ENCODE measurements at regions not wholly inside any gene's neighbourhood (a gene's known extent, or its start where the extent isn't known, plus 50 kb on each side); places are given as distances from the start of the nearest gene placed in this dataset.

DNA sequence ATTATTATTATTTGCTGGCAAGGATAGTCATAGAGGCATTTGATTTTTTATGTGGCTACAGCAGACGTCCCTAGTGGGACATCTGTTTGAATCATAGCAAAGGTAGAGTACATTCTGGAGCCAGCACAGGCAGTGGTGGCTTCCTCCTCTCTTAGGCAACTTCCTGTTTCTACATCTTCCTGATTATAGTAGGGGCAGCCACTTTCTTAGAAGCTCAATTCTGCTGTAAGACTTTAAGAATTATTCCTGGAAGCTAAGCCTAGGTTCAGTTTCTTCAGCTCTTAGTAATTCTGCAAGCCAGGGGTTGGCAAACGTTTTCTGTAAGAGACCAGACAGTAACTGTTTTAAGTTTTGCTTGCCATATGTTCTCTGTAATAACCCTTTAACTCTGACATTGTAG is 129.3 kb upstream of the TENM4 start:
- DNase-seq, result no peak

DNA sequence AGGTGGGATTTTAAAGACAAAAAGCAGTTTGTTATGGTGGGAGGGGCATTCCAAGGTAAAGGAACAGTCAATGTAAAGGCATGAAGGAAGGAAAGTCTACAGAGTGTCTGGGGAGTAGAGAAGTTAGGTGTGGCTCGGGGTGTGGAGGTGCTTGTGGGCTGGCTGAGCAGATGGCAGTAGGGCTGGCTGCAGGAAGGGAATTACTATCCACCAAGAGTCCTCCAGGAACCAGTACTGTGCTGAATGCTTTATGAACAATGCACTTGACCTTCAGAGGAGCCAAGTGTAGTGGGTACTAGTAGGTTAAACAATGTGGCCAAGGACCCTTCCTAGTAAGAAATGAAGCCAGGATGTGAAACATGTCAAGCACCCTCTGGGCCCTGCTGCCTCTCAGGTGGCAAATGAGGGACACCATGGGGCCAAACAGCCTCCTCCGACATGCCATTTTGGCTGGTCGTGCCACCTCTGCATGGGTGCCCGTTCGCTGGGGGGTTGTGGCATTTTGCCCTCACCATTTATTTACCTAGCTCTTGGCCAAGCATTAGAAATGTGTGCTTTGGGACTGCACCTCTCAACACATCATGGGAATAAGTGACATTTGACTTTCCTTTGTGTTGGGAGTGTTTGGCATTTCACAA is 123.6 kb upstream of the TENM4 start:
- peak; percentile 53 for DNase-seq

DNA sequence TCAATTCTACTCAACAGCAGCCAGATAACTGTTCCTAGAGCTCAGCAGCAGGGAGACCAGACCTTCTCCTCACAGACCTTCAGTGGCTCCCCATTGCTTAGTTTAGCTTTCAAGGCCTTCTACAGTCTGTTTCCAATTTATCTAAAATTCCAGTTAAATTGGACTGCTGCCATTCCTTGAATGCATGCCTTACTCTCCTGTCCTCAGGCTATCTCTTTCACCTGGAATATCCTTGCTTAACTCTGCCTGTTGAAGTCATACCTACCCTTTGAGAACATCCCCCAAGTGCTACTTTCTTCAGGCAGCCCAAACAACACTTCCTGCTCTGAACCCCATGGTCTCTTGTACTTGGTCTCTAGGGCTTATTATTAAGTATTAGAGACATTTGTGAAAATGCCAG is 120.7 kb upstream of the TENM4 start:
- no peak for DNase-seq

DNA sequence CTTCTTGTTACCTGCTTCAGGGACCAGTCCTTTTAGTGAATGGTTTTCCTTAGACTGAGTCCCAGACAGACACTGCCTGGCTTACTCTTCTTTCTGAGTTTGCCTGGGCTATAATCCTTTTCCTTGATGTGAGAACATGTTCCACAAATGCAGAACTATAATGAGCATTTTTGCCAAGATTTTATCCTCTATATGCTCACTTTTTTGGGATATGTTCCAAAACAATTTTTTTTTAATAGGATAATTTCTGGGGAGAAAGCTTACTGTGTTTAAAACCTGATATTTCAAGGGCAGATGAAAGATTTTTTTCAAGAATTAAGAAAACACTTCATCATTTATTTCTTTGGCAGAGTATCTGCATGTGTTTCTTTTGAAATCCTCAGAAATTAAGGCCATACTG is 110.0 kb upstream of the TENM4 start:
- no peak for DNase-seq

DNA sequence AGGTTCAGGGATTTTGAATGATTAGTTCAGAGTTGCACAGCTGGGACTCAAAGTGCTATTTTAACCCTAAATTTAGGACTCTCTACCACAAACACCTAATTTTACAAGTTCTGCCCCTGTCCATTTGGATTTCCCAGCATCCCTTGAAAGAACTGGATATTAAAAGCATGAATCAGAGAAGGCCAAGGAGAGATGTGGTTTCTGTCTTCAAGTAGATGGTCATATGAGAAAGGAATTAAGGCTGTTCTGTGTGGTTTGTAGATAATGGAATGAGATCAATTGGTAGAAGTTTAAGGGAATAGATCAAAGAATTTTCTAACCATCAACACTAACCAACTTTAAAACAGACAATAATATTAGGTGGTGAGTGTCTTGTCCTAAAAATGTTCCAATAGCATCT is 106.4 kb upstream of the TENM4 start:
- no peak for DNase-seq

DNA sequence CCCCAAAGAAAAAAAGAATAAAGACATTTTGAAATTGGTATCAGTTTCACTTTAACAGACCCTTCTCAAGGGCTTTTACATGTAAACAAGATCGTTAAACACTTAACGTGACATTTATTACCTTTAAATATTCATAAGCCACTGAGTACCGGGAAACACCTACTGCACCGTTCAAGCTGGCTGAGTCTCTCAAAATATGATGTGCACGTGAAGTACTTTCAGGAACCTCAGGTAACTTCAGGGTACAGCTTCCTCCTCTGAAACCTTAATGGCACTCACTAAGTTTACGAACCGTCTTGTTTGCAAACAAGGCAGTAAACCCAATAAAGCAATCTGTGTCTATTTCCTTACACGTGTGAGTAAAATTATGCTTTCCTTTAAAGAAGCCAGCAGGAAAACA is 105.5 kb upstream of the TENM4 start:
- DNase-seq, result peak; percentile 73

DNA sequence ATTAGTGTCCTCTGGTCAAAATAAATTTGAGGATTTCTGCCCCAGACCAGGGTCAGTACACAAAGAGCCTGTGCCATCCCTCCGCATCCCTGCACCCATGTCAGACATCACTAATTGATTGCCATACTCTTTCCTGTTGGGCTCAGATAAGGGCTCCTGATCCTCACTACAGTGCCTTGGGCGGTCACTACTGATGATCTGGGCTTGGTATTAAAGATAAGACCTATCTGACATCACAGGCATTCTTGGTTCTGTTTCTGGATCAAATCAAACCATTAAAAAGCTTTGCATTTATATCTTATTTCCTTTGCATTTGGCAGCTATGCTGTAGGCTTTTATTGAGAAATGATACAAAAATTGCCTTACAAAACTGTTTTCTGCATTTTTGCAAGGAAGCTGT is 103.5 kb upstream of the TENM4 start:
- no peak for DNase-seq

DNA sequence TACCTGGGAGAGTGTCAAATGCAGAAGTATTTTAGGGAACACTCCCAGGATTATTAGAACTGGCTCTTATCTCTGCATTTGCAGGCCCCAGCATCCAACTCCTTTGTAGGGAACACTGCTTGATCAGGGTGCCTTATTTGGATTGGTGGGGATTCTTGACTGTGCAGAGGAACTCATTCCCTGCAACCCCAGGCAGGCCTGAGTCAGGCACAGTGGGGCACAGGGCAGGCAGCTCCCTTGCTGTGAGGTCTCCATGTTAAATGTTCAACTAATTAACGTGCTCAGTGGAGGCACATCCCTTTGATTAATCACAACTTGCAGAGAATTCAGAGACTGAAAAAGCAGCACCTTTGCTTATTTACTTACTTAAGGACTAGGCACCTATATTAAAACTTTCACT is 102.3 kb upstream of the TENM4 start:
- no peak for DNase-seq

DNA sequence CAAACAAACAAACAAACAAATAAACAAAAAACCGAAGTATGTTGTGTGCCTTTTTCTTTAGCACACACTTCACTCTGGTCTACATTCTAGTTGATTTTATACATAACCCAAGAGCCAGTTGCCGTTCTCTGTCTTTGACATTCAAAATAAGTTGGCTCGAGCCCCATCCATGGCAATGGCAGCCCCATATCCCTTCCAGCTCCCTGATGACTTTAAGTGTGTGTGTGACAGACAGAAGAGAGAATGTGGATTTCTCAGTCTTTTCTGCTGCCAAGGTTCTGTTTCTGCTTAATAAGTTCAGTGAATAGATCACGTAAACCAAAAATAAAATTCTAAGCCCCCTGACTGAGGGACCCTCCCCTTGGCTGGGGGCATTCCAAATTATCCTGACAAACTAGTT is 100.6 kb upstream of the TENM4 start:
- no peak for DNase-seq

DNA sequence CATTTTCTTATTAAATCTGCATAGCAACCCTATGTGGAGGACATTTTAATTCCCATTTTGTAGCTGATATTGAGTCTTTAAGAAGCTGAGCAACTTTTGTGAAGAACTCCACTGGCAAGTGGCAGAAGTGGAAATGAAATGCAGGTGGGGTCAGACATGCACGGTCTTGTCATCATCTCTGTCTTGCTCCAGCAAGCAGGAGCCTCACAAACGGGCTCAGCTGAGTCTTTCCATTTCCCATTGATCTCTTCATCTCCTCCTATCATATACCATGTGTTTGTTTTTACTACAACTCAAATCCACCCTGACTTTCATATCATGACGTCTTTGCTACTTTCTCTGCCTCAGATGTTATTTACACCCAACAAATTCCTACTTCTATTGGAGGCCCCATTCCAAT is 97.9 kb upstream of the TENM4 start:
- no peak for DNase-seq

DNA sequence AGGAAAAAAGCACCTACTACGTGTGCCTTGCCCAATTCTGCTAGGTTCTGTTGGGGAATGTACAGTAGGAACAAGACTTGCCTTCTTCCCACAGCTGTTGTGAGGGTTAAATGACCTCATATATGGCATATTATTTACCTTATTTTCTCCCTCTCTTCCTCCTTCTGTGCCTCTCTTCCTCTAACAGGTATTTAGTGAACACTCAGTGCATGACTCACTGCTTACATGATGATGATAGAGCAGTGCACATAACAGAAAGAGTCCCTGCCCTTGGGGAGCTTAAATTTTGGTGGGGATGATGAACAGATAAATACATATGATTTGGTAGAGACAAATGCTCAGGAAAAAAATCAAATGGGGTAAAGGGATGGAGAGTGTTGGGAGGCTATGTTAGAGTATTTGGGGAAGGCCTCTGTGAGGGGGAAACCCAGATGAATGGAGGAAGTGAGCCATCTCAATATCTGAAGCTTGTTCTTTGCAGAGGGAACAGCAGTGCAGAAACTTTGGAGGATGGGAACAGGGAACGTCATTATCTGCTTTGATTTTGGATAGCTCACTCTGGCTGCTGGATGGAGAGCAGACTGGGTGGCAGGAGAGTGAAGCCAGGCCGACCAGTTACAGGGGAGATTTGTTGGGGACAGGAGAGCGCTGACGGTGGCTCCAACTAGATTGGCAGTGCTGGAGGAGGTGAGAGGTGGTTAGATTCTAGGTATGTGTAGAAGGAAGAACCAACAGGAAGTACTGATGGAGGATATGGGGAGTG is 95.5 kb upstream of the TENM4 start:
- no peak for DNase-seq

DNA sequence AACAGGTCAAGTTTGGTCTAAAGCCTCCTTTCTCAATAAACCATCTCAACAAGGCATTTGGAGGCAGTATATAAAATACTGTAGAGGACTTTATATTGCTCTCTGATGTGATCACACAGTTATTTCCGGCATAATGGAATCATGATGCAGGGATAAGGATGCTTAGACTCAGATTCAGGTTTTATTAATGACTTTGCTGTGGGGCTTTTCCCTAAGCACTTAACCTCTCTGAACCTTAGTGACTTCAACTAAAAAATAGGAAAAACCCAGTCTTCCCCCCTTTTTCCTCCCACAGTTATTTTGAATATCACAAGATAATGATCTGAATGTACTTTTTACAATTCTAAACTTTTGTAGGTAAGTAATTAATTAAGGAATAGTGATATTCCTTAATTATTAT is 94.8 kb upstream of the TENM4 start:
- DNase-seq, result no peak

DNA sequence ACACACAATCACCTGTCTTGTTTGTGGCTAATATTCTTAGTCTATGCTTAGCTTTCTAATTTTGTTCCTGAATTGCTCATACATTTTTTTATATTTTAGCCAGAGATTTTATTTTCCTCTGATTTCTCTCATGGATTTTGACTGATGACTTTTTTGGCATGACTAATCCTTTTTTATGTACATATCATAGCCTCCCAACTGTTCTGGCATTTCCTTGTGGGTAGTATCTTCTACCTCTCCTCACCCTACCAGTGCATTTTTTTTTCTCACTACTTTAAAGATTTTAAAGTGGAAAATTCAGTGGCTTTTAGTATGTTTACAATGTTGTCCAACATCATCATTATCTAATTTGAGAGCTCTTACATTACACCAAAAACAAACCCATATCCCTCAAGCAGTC is 84.4 kb upstream of the TENM4 start:
- DNase-seq, result no peak

DNA sequence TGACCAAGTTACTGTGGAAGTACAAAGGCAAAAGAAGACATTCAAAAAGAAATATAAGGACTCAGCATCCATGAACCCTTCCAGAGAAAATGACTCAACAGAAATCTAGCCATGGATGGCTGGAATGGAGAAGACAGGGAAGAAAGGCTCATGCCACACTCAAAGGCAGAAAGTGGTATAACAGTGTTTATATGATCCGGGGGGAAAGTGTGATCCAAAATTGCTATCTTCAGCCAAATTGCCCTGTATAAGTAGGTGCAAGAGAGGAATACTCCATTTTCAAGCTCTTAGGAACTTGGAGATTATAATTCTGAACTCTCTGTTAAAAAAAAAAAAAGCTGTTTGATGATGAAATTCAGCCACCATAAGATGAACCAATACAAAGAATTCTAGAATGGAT is 81.8 kb upstream of the TENM4 start:
- DNase-seq, result no peak

DNA sequence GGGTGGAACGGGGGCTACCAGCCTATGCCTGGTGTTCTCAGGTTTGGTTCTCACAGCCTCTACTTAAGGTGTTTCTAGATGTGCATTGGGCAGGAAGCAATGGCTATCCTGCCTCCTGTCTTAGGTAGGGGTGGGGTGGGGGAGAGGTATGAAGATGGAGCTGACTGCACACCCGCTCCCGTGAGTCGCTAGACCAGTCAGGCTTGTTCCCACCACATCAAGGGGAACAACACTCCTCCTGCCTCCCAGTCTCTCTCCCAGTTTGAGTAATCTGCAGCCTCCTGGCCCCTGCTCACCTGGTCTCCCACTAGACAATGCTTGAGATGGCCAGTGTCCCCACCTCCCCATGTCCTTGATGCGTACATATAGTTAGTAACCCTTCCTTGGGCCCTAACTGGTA is 79.3 kb upstream of the TENM4 start:
- peak; percentile 6 for DNase-seq

DNA sequence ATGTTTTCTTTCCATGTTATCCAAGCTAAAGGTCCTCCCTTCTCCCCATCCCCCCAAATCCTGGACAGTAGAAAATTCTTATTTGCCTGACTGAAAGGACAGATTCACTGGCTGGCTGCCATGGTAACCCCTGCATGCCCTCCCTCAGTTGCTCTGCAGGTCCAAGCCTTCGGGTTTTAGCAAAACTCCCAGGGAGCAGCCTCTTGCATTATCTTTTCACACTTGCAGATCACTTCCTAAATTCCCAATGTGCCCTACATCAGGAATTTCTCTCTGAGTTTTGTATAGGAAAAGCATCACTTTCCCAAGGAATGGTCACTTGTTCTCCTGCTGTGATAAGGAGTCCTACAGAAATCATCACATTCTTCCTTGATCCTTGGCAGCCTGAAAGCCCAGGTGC is 75.0 kb upstream of the TENM4 start:
- DNase-seq, result no peak

DNA sequence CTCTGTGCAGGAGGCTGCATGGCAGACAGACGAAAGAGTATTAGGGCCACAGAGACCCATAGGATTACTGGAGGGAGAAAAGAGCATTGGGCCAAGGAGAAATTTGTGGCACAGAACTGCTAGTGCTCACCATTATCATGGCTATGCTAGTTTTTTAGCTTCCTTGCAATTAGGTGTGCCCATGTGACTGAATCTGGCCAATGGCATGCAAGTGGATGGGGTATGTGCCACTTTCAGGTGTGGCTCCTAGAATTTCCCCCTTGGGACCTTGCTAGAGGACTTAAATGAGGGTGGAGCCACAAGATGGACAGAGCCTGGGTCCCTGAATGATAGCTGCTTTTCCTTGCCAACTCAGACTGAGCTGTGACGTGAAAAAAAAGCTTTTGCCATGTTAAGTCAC is 73.9 kb upstream of the TENM4 start:
- DNase-seq, result no peak

DNA sequence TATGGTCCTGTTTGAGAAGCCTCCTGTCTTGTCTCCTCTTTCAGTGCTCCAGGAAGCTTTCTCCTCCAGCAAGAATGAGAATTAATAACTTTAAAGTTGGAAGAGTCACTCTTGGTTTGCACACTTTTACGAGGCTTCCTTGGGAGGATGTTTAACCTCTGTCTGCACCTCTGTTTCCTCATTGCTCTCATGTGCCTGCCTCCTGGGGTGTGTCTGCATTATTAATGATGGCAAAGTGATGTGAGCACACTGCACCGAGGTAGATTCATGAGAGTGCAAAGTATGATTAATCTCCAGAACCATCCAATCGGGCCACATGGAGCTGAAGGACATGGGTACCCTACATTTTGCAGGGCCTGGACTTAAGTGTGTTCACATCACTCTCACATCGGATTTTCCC is 73.5 kb upstream of the TENM4 start:
- DNase-seq, result no peak

DNA sequence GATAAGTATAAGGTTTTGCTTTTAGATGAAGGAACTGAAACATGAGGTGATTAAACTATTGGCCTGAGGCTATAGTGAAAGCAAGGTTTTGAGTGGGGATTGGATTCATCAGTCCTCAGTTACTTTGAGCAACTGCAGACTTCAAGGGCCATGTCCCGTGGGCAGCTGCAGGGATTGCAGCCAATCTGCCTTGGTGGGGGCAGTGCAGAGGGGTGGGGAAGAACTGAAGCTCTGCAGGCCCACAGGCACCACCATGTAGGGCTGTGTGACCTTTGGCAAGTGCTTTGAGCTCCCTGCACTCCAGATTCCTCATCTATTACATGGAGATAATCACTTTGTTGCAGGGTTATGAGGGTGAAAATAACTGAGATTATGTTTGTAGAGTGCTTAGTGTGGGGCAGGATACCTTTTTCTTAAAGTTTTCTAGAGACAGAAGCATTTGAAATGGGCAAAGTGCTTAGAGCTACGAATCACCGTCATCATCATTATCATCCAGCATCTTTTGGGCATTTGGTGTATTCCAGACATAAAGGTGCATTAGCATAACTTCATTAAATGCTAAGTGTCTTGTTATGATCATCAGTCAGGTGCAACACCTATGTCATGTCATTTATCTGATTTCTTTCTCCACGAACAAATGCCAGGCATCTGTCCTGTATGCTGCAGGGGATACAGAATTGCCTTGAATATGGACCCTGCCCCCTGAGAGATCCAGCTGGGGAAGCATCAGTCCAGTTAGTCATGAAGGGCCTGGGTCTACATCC is 72.1 kb upstream of the TENM4 start:
- no peak for DNase-seq

DNA sequence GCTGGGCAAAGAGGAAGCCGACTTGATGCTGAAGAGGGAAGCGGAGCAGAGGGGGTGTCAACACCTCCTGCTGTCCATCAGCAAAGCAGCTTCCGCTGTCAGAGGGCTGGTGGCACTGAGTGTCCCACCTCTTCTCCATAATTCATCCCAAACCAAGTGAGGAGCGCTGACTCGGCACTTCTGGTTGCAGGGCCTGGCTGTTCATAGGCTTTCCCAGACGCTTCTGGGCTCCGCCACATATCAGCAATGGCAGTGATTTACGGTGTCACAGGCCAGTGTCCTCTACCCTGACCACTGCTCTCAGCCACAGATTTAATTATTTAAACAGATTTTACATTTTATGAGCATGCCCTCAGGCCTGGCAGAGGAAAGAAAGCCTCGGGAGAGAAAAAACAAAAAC is 70.1 kb upstream of the TENM4 start:
- DNase-seq, result no peak

DNA sequence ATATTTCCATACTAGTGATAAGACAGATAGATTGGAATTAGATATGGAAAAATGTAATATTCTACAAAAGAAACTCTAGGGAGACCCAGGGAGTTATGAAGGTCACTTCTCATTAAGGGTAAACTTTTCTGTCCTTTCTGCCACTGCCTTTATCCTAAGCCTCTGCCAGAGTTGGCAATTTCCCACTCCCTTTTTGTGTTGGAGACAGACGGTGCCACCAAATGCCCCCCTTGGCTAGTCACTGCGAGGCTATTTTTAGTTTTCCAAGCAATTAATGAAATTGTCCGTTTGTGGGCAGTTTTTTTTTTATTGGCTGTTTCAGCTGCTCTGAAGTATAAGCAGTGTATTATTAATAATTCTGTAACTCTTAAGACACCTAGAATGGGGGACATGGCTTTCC is 67.6 kb upstream of the TENM4 start:
- DNase-seq, result no peak

DNA sequence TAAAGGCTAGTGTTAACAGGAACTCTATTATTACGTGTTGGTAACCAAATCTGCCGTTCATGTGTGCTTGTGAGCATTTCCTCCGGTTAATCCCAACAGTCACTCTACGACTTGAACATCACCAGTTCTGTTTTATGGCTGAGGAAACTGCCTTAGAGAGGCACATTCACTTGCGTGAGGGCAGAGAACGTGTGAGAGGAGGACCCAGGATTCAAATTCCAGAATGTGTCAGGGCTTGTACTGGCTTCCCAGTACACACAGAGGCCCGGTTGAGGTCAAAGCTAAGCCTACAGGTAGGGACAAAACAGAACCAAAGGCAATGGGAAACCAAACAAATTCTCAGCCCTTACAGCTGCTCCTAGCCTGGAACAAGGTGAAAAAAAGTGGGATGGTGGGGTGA is 66.9 kb upstream of the TENM4 start:
- no peak for DNase-seq

DNA sequence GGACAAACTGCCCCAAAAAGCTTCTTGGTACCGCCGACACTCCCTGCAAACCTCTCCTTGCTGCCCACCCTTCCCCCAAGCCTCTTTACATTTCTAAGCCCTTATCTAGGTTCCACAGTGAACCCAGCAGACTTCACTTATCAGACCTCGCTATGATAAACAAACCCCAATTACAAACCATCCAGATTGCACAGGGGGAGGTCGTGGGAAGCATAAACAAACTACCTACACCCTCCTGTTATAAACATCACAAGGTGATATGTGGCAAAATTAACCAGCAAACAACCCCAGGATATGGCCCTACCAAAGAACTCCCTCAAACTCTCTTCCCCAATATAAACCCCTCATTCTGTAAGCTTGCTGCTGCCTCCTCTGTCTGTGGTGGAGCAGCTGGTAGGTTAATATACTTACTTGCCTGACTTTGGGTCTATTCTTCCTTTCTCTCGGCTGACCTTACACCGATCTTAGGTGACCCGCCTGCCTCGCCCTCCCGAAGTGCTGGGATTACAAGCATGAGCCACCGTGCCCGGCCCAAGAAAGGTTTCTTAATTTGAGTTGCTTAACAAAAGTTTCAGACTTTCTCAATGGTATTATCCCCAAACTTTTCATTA is 66.0 kb upstream of the TENM4 start:
- no peak for DNase-seq

DNA sequence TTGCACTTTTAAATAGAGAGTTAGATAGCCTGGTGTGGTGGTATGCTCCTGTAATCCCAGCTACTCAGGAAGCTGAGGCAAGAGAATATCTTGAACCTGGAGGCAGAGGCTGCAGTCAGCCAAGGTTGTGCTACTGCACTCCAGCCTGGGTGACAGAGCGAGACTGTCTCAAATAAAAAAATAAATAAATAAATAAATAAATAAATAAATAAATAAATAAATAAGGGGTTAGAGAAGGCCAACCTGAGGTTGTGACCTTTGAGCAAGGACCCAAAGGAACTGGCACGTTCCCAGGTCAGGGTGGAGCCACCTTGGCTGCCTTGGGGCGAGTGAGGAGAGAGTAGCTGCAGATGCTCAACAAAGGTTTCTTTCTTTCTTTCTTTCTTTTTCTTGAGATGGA is 65.3 kb upstream of the TENM4 start:
- DNase-seq, result no peak

Measured in NCI-H510A treated with DMSO at 0.1 percent for 48 hours (cell line).